K562 (cell line): ENCODE measurements at regions not wholly inside any gene's neighbourhood (a gene's known extent, or its start where the extent isn't known, plus 50 kb on each side); places are given as distances from the start of the nearest gene placed in this dataset.

Experiments used
- ATAC-seq: fragments of 200-7000 bp; cut with Tn5 transposase; 3 replicates; pipeline ENCODE4 v1.9.1; 2020; ENCODE audit warnings: moderate library complexity
- BruUV-seq: library from RNA; stranded (reverse); fragments of 400-500 nt; replicated peaks from 2 replicates; lab custom pipeline; 2021; lab: Mats Ljungman, UMichigan
- CTCF ChIA-PET: fragments of 300-600 bp; formaldehyde crosslinking; extraction: SDS; loops from one replicate; lab custom pipeline; 2021; ENCODE audit warnings: low intra/inter-chr PET ratio; lab: Yijun Ruan, JAX
- POLR2A ChIA-PET: fragments of 300-600, 350-650 bp; sonication (Branson Sonifier 250); formaldehyde crosslinking; extraction: SDS; loops from one replicate; lab custom pipeline; 2021; ENCODE audit warnings: antibody characterized with exemption, inconsistent platforms; lab: Yijun Ruan, JAX
- DNase-seq, 4 experiments: peaks; one replicate each; pipeline versions ENCODE4 v3.0.0 to v3.0.0-alpha.2; 2011 to 2018; ENCODE audit warnings: low spot score in 3 of 4, mixed read lengths in 3 of 4; ENCODE audit errors: extremely low read depth in 1 of 4
- FAIRE-seq: peaks from 2 replicates; lab custom pipeline; 2011; peaks lifted over from hg19 to GRCh38; lab: Jason Lieb, UNC
- H2AFZ ChIP-seq: 2 replicates; pipeline ENCODE4 v1.6.0; 2011; ENCODE audit warnings: low read depth, low read length, control low read depth, inconsistent platforms
- H3K27ac ChIP-seq: fragments of 200-600 bp; 3 replicates; pipeline ENCODE4 v1.8.0; 2011; ENCODE audit warnings: low read depth, mild to moderate bottlenecking, control low read depth, inconsistent platforms, low read length, moderate library complexity, mixed read lengths; ENCODE audit errors: extremely low read depth
- H3K27me3 ChIP-seq, 2 experiments: fragments of 300-600 bp in 1 of 2; 2 replicates in 1 of 2; 3 replicates in 1 of 2; pipeline versions ENCODE4 v1.6.0 to v1.8.0; 2011; ENCODE audit warnings: inconsistent platforms in 2 of 2, low read length in 2 of 2, mild to moderate bottlenecking in 1 of 2, mixed read lengths in 1 of 2, moderate library complexity in 1 of 2; ENCODE audit not compliant: control insufficient read depth in 2 of 2, insufficient read depth in 2 of 2
- H3K36me3 ChIP-seq: fragments of 300-600 bp; 3 replicates; pipeline ENCODE4 v1.8.0; 2011; ENCODE audit warnings: mild to moderate bottlenecking, low read length, inconsistent platforms; ENCODE audit not compliant: control insufficient read depth, insufficient read depth
- H3K4me1 ChIP-seq, 2 experiments: fragments of 200-600 bp in 1 of 2; replicated peaks in 1 of 2; 2 replicates in 1 of 2; 3 replicates in 1 of 2; pipeline versions ENCODE4 v1.5.1 to v1.8.0; 2011; ENCODE audit warnings: inconsistent platforms in 2 of 2, low read length in 2 of 2, mild to moderate bottlenecking in 1 of 2, mixed read lengths in 1 of 2, moderate library complexity in 1 of 2; ENCODE audit not compliant: control insufficient read depth in 2 of 2, insufficient read depth in 2 of 2
- H3K4me2 ChIP-seq: 2 replicates; pipeline ENCODE4 v1.6.1; 2011; ENCODE audit warnings: low read length, control low read depth, inconsistent platforms, mixed read lengths; ENCODE audit not compliant: insufficient read depth
- H3K4me3 ChIP-seq: fragments of 200-600 bp; sonication (generic), shearing (Covaris generic); 2 replicates; pipeline ENCODE4 v1.5.1; 2016; ENCODE audit warnings: control low read depth, inconsistent platforms
- H3K79me2 ChIP-seq: fragments of 200-600 bp; 3 replicates; pipeline ENCODE4 v1.8.0; 2011; ENCODE audit warnings: low read length, inconsistent platforms; ENCODE audit not compliant: control insufficient read depth, insufficient read depth
- H3K9ac ChIP-seq, 2 experiments: 2 replicates each; pipeline versions ENCODE4 v1.6.0 to v1.6.1; 2011; ENCODE audit warnings: low read depth in 2 of 2, low read length in 2 of 2, control low read depth in 1 of 2, inconsistent platforms in 1 of 2, mild to moderate bottlenecking in 1 of 2, mixed read lengths in 1 of 2; ENCODE audit not compliant: insufficient read depth in 1 of 2
- H3K9me1 ChIP-seq: one replicate; pipeline ENCODE4 v1.6.0; 2011; ENCODE audit warnings: inconsistent platforms, mild to moderate bottlenecking, low read length, moderate library complexity; ENCODE audit not compliant: control insufficient read depth, insufficient read depth
- H3K9me3 ChIP-seq: replicated peaks from 2 replicates; pipeline ENCODE4 v1.5.1; 2011; ENCODE audit warnings: low read depth, low read length, inconsistent platforms; ENCODE audit not compliant: control insufficient read depth, insufficient read depth
- H4K20me1 ChIP-seq: replicated peaks from 2 replicates; pipeline ENCODE4 v1.6.1; 2011; ENCODE audit warnings: low read length, inconsistent platforms, mixed read lengths; ENCODE audit not compliant: control insufficient read depth, insufficient read depth
- CBFA2T3 ChIP-seq: fragments of 450-650 bp; IDR thresholded peaks from 2 replicates; pipeline ENCODE4 v1.6.1; 2017
- ETV6 ChIP-seq, 3 experiments: fragments of 150-350 bp in 1 of 3; sonication (generic) in 1 of 3; formaldehyde crosslinking in 1 of 3; IDR thresholded peaks; 2 replicates each; pipeline versions ENCODE4 v1.6.1 to v1.8.0; 2014 to 2022; ENCODE audit warnings: borderline replicate concordance in 2 of 3, low read depth in 2 of 3, antibody characterized with exemption in 1 of 3, low read length in 1 of 3, mild to moderate bottlenecking in 1 of 3, missing genetic modification reagents in 1 of 3
- FOXK2 ChIP-seq, 2 experiments: fragments of 450-650 bp; IDR thresholded peaks in 1 of 2; conservative IDR thresholded peaks in 1 of 2; 2 replicates each; pipeline ENCODE4 v1.6.1; 2016; ENCODE audit warnings: low read depth in 2 of 2, mild to moderate bottlenecking in 1 of 2
- HSF4 ChIP-seq: fragments of 250-450 bp; sonication (Bioruptor Pico); IDR thresholded peaks from 2 replicates; pipeline ENCODE4 v2.1.2; 2022; ENCODE audit warnings: mild to moderate bottlenecking, moderate library complexity, borderline replicate concordance
- JUN ChIP-seq, 2 experiments: sonication (generic) in 1 of 2; formaldehyde crosslinking in 1 of 2; IDR thresholded peaks; 2 replicates each; pipeline versions ENCODE4 v1.6.1 to v1.8.0; 2012 to 2022; ENCODE audit warnings: borderline replicate concordance in 2 of 2, mild to moderate bottlenecking in 2 of 2, improper control_type of control experiment in 1 of 2, low read depth in 1 of 2, low read length in 1 of 2, missing genetic modification reagents in 1 of 2
- NCOA4 ChIP-seq: fragments of 450-650 bp; IDR thresholded peaks from 2 replicates; pipeline ENCODE4 v1.6.1; 2018; ENCODE audit warnings: mild to moderate bottlenecking; ENCODE audit not compliant: partially characterized antibody
- SAFB ChIP-seq: fragments of 200-400 bp; formaldehyde crosslinking; IDR thresholded peaks from 2 replicates; pipeline ENCODE4 v1.6.1; 2017; ENCODE audit warnings: low read depth, low read length, borderline replicate concordance
- SREBF1 ChIP-seq: fragments of 150-350 bp; IDR thresholded peaks from 2 replicates; pipeline ENCODE4 v1.6.1; 2014; ENCODE audit warnings: antibody characterized with exemption, low read depth, low read length, borderline replicate concordance
- THRAP3 ChIP-seq: fragments of 450-650 bp; IDR thresholded peaks from 2 replicates; pipeline ENCODE4 v1.6.1; 2016; ENCODE audit warnings: mild to moderate bottlenecking, inconsistent platforms, borderline replicate concordance
- ZNF431 ChIP-seq: sonication (generic); formaldehyde crosslinking; IDR thresholded peaks from 2 replicates; pipeline ENCODE4 v1.8.0; 2022; ENCODE audit warnings: mild to moderate bottlenecking, missing genetic modification reagents
- ZNF511 ChIP-seq: sonication (generic); formaldehyde crosslinking; IDR thresholded peaks from 2 replicates; pipeline ENCODE4 v1.8.0; 2022; ENCODE audit warnings: mild to moderate bottlenecking, missing genetic modification reagents
- WGBS: fragments of 100-300 bp; shearing (Covaris generic); methylation state at CpG from one replicate; pipeline ENCODE4 v1.1.6; 2016; ENCODE audit warnings: low coverage, mixed read lengths; ENCODE audit not compliant: insufficient coverage; ENCODE audit errors: missing lambda C conversion rate; 5-methylcytosine and 5-hydroxymethylcytosine counted together
- in situ Hi-C: fragments of 300-500 bp; cut with MboI; formaldehyde crosslinking; loops from 4 replicates; pipeline ENCODE4 v1.15.0; 2018; ENCODE audit warnings: inconsistent platforms, mixed read lengths
- intact Hi-C: fragments of 100-400 bp; cut with micrococcal nuclease; formaldehyde crosslinking; loops from 2 replicates; pipeline ENCODE4 v1.14.2; 2022

DNA sequence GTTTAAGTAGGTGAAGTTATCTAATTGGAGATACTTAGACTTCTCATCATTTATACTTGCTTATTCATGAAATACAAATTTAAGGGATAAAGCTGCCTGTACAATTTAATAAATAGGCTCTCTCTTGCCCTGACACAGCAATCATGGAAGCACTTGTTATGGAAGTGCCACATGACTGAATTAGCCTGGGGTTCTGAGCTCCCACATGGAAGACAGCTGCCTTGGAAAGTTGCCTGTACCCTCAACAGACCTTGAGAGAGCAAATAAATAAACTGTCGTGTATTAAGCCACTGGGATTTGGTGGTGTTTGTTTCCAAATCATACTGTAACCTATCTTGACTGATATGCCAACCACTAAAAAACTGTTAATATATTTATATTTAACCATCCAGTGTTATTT, 87.0 kb upstream of the RSPO3 start (continued):
- TF ChIP-seq ETV6 (IDR thresholded peaks at IDR 0.05; ENCODE audit: borderline replicate concordance in 1 of 2, low read depth in 2 of 2, low read length in 1 of 2): no peak
- TF ChIP-seq ETV6 (CRISPR knock-in tag; IDR thresholded peaks at IDR 0.05; ENCODE audit: borderline replicate concordance): no peak
- TF ChIP-seq NCOA4: no peak
- no peak for TF ChIP-seq SAFB
- no peak for TF ChIP-seq HSF4 (CRISPR knock-in tag)
- no peak for TF ChIP-seq SREBF1
- no peak for TF ChIP-seq CBFA2T3
- no peak for TF ChIP-seq ZNF511 (CRISPR knock-in tag)

GRCh38 chr6:127032971-127033370, 85.5 kb upstream of the RSPO3 start:
- Histone ChIP-seq H3K79me2 (no peaks in the 10 kb centered on the region), H2AFZ (no peak overlapping the region), H3K4me2 (no peak overlapping the region), H3K9me3 (no peaks in the 10 kb centered on the region), H3K27ac (no peak overlapping the region), H3K4me3 (no peak overlapping the region), H3K9me1 (no peaks in the 10 kb centered on the region), H3K4me1 (no peaks in the 10 kb centered on the region), H3K27me3 (no peaks in the 10 kb centered on the region), H4K20me1 (no peaks in the 10 kb centered on the region), H3K36me3 (no peaks in the 10 kb centered on the region), H3K9ac (no peak overlapping the region)
- DNase-seq (no peak), FAIRE-seq (no peak), ATAC-seq (no peak)
- ChIA-PET CTCF (no interaction called here), POLR2A (interaction anchor here (0.6 kb wide), 1 partner anchor 1842 kb away, joined by 4 read pairs; no protein-coding TSS in a partner anchor)
- TF ChIP-seq ZNF431 (CRISPR knock-in tag) (no peak), JUN (IDR thresholded peaks at IDR 0.05; ENCODE audit: borderline replicate concordance, low read depth, low read length) (no peak), JUN (CRISPR knock-in tag; IDR thresholded peaks at IDR 0.05; ENCODE audit: borderline replicate concordance) (no peak), THRAP3 (no peak), FOXK2 (conservative IDR thresholded peaks at IDR 0.05 in 1 of 2, IDR thresholded peaks at IDR 0.05 in 1 of 2; ENCODE audit: low read depth in 2 of 2) (no peak)
- intact Hi-C loops: no loop called here
- no TSS peak for BruUV-seq
- in situ Hi-C loops: no loop called here
- 0% methylated on average over 3 of the region's 3 CpGs for WGBS
